ENCODE measurements at regions not wholly inside any gene's neighbourhood (a gene's known extent, or its start where the extent isn't known, plus 50 kb on each side); places are given as distances from the start of the nearest gene placed in this dataset.

- ATAC-seq: no peak
- Histone ChIP-seq H3K27ac (ENCODE audit: control insufficient read depth, insufficient read depth) (no peak overlapping the region), H3K4me1 (ENCODE audit: control insufficient read depth, insufficient read depth, low read length) (no peaks in the 10 kb centered on the region), H3K79me2 (ENCODE audit: control insufficient read depth, insufficient read depth, low read length) (no peaks in the 10 kb centered on the region), H2AFZ (ENCODE audit: control insufficient read depth, low read depth, low read length) (no peak overlapping the region), H3K9ac (ENCODE audit: control insufficient read depth, insufficient read depth, low read length) (no peak overlapping the region), H3K27me3 (replicated peaks in 1 of 2; ENCODE audit: control insufficient read depth in 2 of 2, insufficient read depth in 2 of 2, low read length in 1 of 2) (no peaks in the 10 kb centered on the region), H3K4me3 (no peak overlapping the region), H3K4me2 (ENCODE audit: control insufficient read depth, insufficient read depth) (no peak overlapping the region), H3K36me3 (ENCODE audit: control insufficient read depth in 2 of 2, insufficient read depth in 2 of 2, low read length in 1 of 2) (no peaks in the 10 kb centered on the region), H3K9me3 (replicated peaks; ENCODE audit: control insufficient read depth, insufficient read depth, low read length) (no peaks in the 10 kb centered on the region), H4K20me1 (ENCODE audit: control insufficient read depth, insufficient read depth) (no peaks in the 10 kb centered on the region)
- ChIA-PET SMC1A (ENCODE audit: uncharacterized antibody, unreplicated experiment) (no interaction called here), RAD21 (ENCODE audit: unreplicated experiment) (no interaction called here), POLR2A (no interaction called here), CTCF (no interaction called here)
- no peak for FAIRE-seq
- in situ Hi-C loops (cut with MboI) (no loop called here), intact Hi-C loops (cut with micrococcal nuclease; ENCODE audit: unreplicated experiment) (no loop called here)
- no TSS peak for BruUV-seq (replicated peaks)
- TF ChIP-seq TCF12 (IDR thresholded peaks at IDR 0.05; ENCODE audit: low read depth, low read length): no peak
- no peak for TF ChIP-seq HDAC2 (IDR thresholded peaks at IDR 0.05)
- no peak for TF ChIP-seq STAT1 (conservative IDR thresholded peaks at IDR 0.05)
- TF ChIP-seq KDM1A (IDR thresholded peaks at IDR 0.05; ENCODE audit: borderline replicate concordance): no peak
- no peak for TF ChIP-seq RFX5 (IDR thresholded peaks at IDR 0.05; ENCODE audit: low read depth, low read length)
- TF ChIP-seq MYB (IDR thresholded peaks at IDR 0.05; ENCODE audit: borderline replicate concordance, low read depth, low read length): no peak
- TF ChIP-seq SPI1 (IDR thresholded peaks at IDR 0.05; ENCODE audit: borderline replicate concordance, insufficient read depth, low read depth, low read length): no peak
- no peak for TF ChIP-seq POLR2A (IDR thresholded peaks at IDR 0.05; ENCODE audit: low read depth, low read length)
- TF ChIP-seq GATAD2B (conservative IDR thresholded peaks at IDR 0.05; ENCODE audit: low read depth): no peak
- no peak for TF ChIP-seq CBX5 (IDR thresholded peaks at IDR 0.05; ENCODE audit: low read depth)
- no peak for TF ChIP-seq GABPA (IDR thresholded peaks at IDR 0.05; ENCODE audit: low read depth)
- no peak for TF ChIP-seq SMAD1 (IDR thresholded peaks at IDR 0.05; ENCODE audit: low read depth, partially characterized antibody)
- TF ChIP-seq ZNF24 (IDR thresholded peaks at IDR 0.05): no peak
- no peak for TF ChIP-seq WRNIP1 (IDR thresholded peaks at IDR 0.05; ENCODE audit: borderline replicate concordance, low read depth, low read length)
- TF ChIP-seq MYC (IDR thresholded peaks at IDR 0.05; ENCODE audit: insufficient read depth, insufficient read length, insufficient replicate concordance, low read length, severe bottlenecking): no peak
- TF ChIP-seq POLR2AphosphoS2 (IDR thresholded peaks at IDR 0.05; ENCODE audit: low read depth, low read length): no peak
- no peak for DNase-seq (ENCODE audit: low read depth, low spot score)
Observed at GRCh38 chr4:60502733-60503132, 697.4 kb upstream of the ADGRL3 start.

Measured in GM12878 (cell line).